22Rv1 (cell line): ENCODE measurements at regions not wholly inside any gene's neighbourhood (a gene's known extent, or its start where the extent isn't known, plus 50 kb on each side); places are given as distances from the start of the nearest gene placed in this dataset.

Source experiments
- CTCF ChIP-seq: fragments of 450-650 bp; IDR thresholded peaks from 2 replicates; pipeline ENCODE4 v1.5.1; 2017; ENCODE audit warnings: mild to moderate bottlenecking
- ZFX ChIP-seq: fragments of 450-650 bp; IDR thresholded peaks from 2 replicates; pipeline ENCODE4 v1.6.1; 2017; ENCODE audit warnings: antibody characterized with exemption, borderline replicate concordance

GRCh38 chr1:186566140-186566855, 105.4 kb upstream of the PDC start:
- TF ChIP-seq CTCF = no peak
- no peak for TF ChIP-seq ZFX
